ENCODE measurements at regions not wholly inside any gene's neighbourhood (a gene's known extent, or its start where the extent isn't known, plus 50 kb on each side); places are given as distances from the start of the nearest gene placed in this dataset.

GRCh38 chr5:136466041-136466415, 100.7 kb upstream of the TRPC7 start:
- Histone ChIP-seq H3K27me3 (replicated peaks; ENCODE audit: insufficient read depth, low read depth, low read length, poor library complexity) (peaks cover 40% of the 10 kb centered on the region), H3K4me1 (ENCODE audit: insufficient read depth, low read length, poor library complexity, severe bottlenecking) (no peaks in the 10 kb centered on the region), H3K36me3 (ENCODE audit: insufficient read depth, low read length, poor library complexity, severe bottlenecking) (no peaks in the 10 kb centered on the region), H3K27ac (ENCODE audit: low read depth, low read length, poor library complexity, severe bottlenecking) (no peak overlapping the region), H3K4me3 (ENCODE audit: low read depth, low read length, poor library complexity, severe bottlenecking) (no peak overlapping the region), H3K9me3 (ENCODE audit: low read depth, low read length, poor library complexity, severe bottlenecking) (no peaks in the 10 kb centered on the region)
- ChIA-PET CTCF (no interaction called here), POLR2A (ENCODE audit: low non-redundant PET) (no interaction called here)
- no peak for TF ChIP-seq CTCF (conservative IDR thresholded peaks at IDR 0.05; ENCODE audit: low read depth, low read length)
- no peak for TF ChIP-seq EZH2 (IDR thresholded peaks at IDR 0.05; ENCODE audit: borderline replicate concordance, low read depth, low read length, poor library complexity, severe bottlenecking)
- no peak for DNase-seq (ENCODE audit: low spot score)
- intact Hi-C loops (cut with micrococcal nuclease; ENCODE audit: unreplicated experiment): no loop called here
- no TSS peak for BruUV-seq (replicated peaks)

- H3K9me3 ChIP-seq (ENCODE audit: low read depth, low read length, poor library complexity, severe bottlenecking): no peaks in the 10 kb centered on the region
- H3K4me1 ChIP-seq (ENCODE audit: insufficient read depth, low read length, poor library complexity, severe bottlenecking): no peaks in the 10 kb centered on the region
- H3K27ac ChIP-seq (ENCODE audit: low read depth, low read length, poor library complexity, severe bottlenecking): no peak overlapping the region
- no peak overlapping the region for H3K4me3 ChIP-seq (ENCODE audit: low read depth, low read length, poor library complexity, severe bottlenecking)
- no TSS peak for BruUV-seq (replicated peaks)
- ChIA-PET CTCF (no interaction called here), POLR2A (ENCODE audit: low non-redundant PET) (no interaction called here)
- H3K27me3 ChIP-seq (replicated peaks; ENCODE audit: insufficient read depth, low read depth, low read length, poor library complexity): peaks cover 31% of the 10 kb centered on the region
- DNase-seq (ENCODE audit: low spot score): no peak
- H3K36me3 ChIP-seq (ENCODE audit: insufficient read depth, low read length, poor library complexity, severe bottlenecking): no peaks in the 10 kb centered on the region
- TF ChIP-seq EZH2 (IDR thresholded peaks at IDR 0.05; ENCODE audit: borderline replicate concordance, low read depth, low read length, poor library complexity, severe bottlenecking): no peak
- TF ChIP-seq CTCF (conservative IDR thresholded peaks at IDR 0.05; ENCODE audit: low read depth, low read length): no peak
- intact Hi-C loops (cut with micrococcal nuclease; ENCODE audit: unreplicated experiment): no loop called here
Measured at GRCh38 chr5:136458481-136458880, 93.1 kb upstream of the TRPC7 start.

GRCh38 chr5:136457390-136458013, 92.2 kb upstream of the TRPC7 start:
- no peaks in the 10 kb centered on the region for H3K4me1 ChIP-seq (ENCODE audit: insufficient read depth, low read length, poor library complexity, severe bottlenecking)
- TF ChIP-seq CTCF (conservative IDR thresholded peaks at IDR 0.05; ENCODE audit: low read depth, low read length) (no peak), EZH2 (IDR thresholded peaks at IDR 0.05; ENCODE audit: borderline replicate concordance, low read depth, low read length, poor library complexity, severe bottlenecking) (no peak)
- BruUV-seq (replicated peaks): no TSS peak
- intact Hi-C loops (cut with micrococcal nuclease; ENCODE audit: unreplicated experiment): no loop called here
- H3K4me3 ChIP-seq (ENCODE audit: low read depth, low read length, poor library complexity, severe bottlenecking): no peak overlapping the region
- H3K27ac ChIP-seq (ENCODE audit: low read depth, low read length, poor library complexity, severe bottlenecking): no peak overlapping the region
- POLR2A ChIA-PET (ENCODE audit: low non-redundant PET): no interaction called here
- CTCF ChIA-PET: no interaction called here
- peaks cover 29% of the 10 kb centered on the region for H3K27me3 ChIP-seq (replicated peaks; ENCODE audit: insufficient read depth, low read depth, low read length, poor library complexity)
- H3K36me3 ChIP-seq (ENCODE audit: insufficient read depth, low read length, poor library complexity, severe bottlenecking): no peaks in the 10 kb centered on the region
- no peaks in the 10 kb centered on the region for H3K9me3 ChIP-seq (ENCODE audit: low read depth, low read length, poor library complexity, severe bottlenecking)
- no peak for DNase-seq (ENCODE audit: low spot score)

All from A673 (cell line).